Fibroblast of the aortic adventitia (primary cell): ENCODE measurements at regions not wholly inside any gene's neighbourhood (a gene's known extent, or its start where the extent isn't known, plus 50 kb on each side); places are given as distances from the start of the nearest gene placed in this dataset.
A peak's percentile ranks its signal among the peaks of the same experiment; 100 is the strongest.

ENCODE experiments used
- DNase-seq: peaks from one replicate; pipeline ENCODE4 v3.0.0-alpha.2; 2010; ENCODE audit warnings: low read depth
- H3K4me3 ChIP-seq: 2 replicates; pipeline ENCODE4 v1.5.1; 2011; ENCODE audit warnings: low read depth, mild to moderate bottlenecking, control low read depth, low read length, moderate library complexity
- CTCF ChIP-seq: IDR thresholded peaks from 2 replicates; pipeline ENCODE4 v1.5.1; 2011; ENCODE audit warnings: mild to moderate bottlenecking, low read length, control low read depth, inconsistent platforms; ENCODE audit not compliant: insufficient read depth

- DNase-seq = no peak
- no peak for TF ChIP-seq CTCF
- H3K4me3 ChIP-seq = no peak overlapping the region
These were observed 58.7 kb upstream of the PPP2R5A start for GRCh38 chr1:212226467-212226866.

- DNase-seq = no peak
- TF ChIP-seq CTCF = no peak
- H3K4me3 ChIP-seq = no peak overlapping the region
These were observed 57.1 kb upstream of the PPP2R5A start for GRCh38 chr1:212228076-212228475.

GRCh38 chr1:212228591-212229119, 56.6 kb upstream of the PPP2R5A start:
- no peak for DNase-seq
- TF ChIP-seq CTCF = no peak
- H3K4me3 ChIP-seq = no peak overlapping the region

- peak; percentile 75 for DNase-seq
- no peak for TF ChIP-seq CTCF
These were observed 55.6 kb upstream of the PPP2R5A start for GRCh38 chr1:212229654-212230053.

GRCh38 chr1:212230329-212230728, 54.9 kb upstream of the PPP2R5A start:
- H3K4me3 ChIP-seq = no peak overlapping the region
- DNase-seq = no peak
- no peak for TF ChIP-seq CTCF

More at GRCh38 chr1:212229654-212230053, 55.6 kb upstream of the PPP2R5A start:
- no peak overlapping the region for H3K4me3 ChIP-seq

GRCh38 chr1:212231372-212231771, 53.8 kb upstream of the PPP2R5A start:
- no peak for DNase-seq
- no peak overlapping the region for H3K4me3 ChIP-seq
- TF ChIP-seq CTCF = no peak

- no peak overlapping the region for H3K4me3 ChIP-seq
- DNase-seq = no peak
- no peak for TF ChIP-seq CTCF
These were observed 53.1 kb upstream of the PPP2R5A start for GRCh38 chr1:212232090-212232489.
